Activated CD4-positive, CD25-positive, alpha-beta regulatory T cell (primary cell): ENCODE measurements at regions not wholly inside any gene's neighbourhood (a gene's known extent, or its start where the extent isn't known, plus 50 kb on each side); places are given as distances from the start of the nearest gene placed in this dataset.

Experiments used
- DNase-seq, 4 experiments: peaks; one replicate each; lab custom pipeline; 2025; lab: John Stamatoyannopoulos, UW

- DNase-seq, result no peak
Measured at GRCh38 chr3:31142139-31142538, 247.7 kb upstream of the GADL1 start.

DNA sequence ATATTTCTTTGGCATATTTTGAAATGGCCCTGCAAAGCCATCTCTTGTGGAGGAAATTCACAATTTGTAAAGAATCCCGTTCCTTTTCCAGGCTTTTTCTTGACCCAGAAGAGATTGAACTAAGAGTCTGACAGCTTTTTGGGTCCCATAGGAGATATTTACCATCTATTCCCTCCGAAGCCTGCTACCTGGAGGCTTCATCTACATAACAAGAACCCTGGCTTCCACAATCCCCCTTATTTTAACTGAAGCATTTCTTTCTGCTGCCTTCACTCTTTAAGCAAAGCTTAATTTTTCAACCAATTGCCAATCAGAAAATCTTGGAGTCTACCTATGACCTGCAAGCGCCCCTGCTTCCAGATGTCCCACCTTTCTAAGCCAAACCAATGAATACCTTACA, 248.1 kb upstream of the GADL1 start:
- no peak for DNase-seq

- DNase-seq, result no peak
Measured at GRCh38 chr3:31145062-31145461, 250.6 kb upstream of the GADL1 start.

DNA sequence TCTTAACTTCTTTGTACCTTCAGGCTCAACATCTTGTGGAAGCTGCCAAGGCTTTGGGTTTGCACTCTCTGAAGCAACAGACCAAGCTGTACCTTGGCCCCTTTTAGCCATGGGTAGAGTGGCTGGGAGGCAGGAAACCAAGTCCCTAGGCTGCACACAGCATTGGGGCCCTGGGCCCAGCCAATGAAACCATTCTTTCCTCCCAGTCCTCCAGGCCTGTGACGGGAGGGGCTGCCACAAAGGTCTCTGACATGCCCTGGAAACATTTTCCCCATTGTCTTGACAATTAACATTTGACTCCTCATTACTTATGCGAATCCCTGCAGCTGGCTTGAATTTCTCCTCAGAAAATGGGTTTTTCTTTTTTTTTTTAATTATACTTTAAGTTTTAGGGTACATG, 253.1 kb upstream of the GADL1 start:
- no peak for DNase-seq

DNA sequence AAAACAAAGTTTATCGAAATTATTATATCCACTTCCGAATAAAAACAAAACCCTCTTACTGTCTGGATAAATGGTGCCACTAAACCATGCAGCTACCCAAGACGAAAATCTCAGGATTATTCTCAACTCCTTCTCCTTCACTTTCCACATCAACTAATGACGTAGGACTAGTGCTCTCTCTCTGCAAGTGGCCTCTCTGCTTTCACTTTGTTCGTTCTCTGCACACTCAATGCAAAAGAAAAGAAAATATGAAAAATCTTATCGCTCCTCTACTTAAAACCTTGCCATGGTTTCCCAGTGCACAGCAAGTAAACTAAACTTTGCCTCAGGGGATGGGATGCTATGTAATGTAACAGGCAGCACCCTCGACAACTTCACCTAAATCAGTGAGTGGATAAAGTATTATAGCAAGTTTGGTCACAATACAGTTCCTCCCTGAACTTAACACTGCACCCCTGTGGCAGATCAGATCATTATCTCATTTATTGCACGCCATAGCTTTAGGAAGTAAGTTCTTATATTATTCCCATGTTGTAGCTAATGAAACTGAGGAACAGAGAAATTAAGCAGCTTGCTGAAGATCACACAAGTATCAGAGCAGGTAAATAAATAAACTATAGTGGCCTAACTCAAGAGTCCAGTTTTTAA, 262.7 kb upstream of the GADL1 start:
- no peak for DNase-seq

- no peak for DNase-seq
Measured at GRCh38 chr3:31157893-31158620, 263.6 kb upstream of the GADL1 start.

DNA sequence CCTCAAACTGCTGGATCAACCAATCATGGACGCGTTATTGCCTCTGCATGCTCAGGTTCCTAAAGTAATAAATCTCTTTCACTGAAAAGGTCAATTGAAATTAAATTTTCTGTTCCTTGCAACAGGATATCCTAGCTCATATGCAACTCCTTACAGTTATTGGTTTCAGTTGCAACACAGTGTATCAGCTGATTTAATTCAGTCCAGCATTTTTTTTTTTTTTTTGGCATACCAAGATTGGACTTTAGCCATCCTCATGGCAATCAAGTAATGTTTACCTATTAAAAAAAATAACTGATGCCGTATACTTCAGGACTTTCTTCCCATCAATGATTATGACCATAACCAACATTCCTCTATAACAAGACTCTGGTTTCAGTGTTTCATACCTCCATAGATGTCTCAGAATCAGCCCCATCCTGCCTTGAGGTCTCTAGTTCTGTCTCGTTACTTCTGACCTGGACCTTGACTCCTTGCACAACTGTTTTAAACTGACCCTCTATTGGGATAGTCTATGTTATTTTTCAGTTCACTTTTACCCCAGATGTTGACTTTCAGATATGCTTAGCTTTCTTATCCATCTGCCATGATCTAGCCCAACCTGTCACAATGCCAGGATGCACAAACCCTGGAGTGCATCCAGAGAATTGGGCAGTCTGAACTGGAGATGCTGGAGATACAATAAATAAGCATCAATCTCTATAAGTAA, 265.0 kb upstream of the GADL1 start:
- no peak for DNase-seq

DNA sequence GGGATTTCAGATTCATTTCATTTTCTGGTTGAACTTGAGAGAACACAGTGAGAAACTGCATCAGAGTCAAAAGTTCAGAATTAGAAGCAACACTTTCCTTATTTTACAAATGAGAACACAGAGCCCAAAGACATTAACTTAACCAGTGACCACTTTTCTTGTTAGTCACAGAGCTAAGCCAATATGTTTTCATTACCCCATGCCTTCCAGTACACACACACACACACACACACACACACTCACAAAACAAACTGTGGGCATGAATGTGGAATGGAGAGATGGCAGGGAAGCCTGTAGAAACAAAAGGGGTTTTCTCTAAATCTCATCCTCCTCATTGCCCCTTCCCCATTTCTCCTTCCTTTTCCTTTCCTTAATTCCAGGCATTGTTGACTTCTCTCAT, 267.4 kb upstream of the GADL1 start:
- DNase-seq, result no peak

GRCh38 chr3:31164381-31164780, 269.9 kb upstream of the GADL1 start:
- no peak for DNase-seq

DNA sequence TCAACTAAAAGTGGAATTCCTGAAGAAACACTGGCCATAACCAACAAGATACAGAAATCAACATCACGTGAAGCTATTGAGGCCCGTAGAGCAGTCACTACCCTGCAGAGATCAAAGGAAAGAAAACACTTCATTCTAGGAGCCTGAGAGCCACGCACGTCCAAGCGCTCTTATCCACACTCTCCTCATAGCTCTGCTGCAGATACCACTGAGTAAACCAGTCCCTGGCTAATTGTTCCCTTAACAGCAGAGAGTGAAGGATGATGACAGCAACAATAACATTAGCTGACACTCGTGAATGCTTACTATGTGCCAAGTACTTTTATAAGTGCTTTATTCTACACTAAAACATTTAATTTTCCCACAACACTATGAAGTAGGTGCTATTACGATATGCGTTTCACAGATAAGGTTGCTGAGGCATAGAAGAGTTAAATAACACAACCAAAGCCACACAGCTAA, 271.0 kb upstream of the GADL1 start:
- no peak for DNase-seq

GRCh38 chr3:31166249-31166885, 271.9 kb upstream of the GADL1 start:
- no peak for DNase-seq

GRCh38 chr3:31167666-31168065, 273.2 kb upstream of the GADL1 start:
- no peak for DNase-seq

GRCh38 chr3:31170932-31171670, 276.6 kb upstream of the GADL1 start:
- DNase-seq, result no peak

- DNase-seq, result no peak
Measured at GRCh38 chr3:31172336-31172735, 277.9 kb upstream of the GADL1 start.

DNA sequence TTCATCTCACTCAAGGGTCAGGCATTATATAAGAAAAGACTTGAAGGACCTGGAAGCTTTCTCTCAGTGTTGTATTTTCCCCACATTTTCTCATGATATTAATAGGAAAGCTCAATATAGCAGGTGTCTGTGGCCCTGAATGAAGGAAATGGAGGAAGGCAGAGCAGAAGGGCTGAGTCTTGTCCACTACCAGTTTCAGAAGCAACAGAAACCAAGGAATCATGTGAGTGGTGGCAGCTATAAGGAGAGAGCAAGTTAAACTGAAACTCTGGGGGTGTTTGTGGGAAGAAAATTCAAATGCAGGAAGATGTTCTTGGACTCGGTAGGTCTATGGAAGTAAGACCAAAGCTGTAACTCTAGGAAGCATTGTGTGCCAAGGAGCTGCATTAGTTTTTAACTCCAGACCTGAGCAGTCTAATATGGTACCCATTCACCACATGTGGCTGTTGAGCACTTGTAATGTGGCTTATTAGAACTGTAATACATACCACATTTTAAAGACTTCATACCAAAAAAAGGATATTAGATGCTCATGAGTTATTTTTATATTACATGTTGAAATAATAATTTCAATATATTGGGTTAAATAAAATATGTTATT, 278.8 kb upstream of the GADL1 start:
- no peak for DNase-seq

GRCh38 chr3:31174079-31174478, 279.6 kb upstream of the GADL1 start:
- DNase-seq, result no peak

GRCh38 chr3:31176045-31176444, 281.6 kb upstream of the GADL1 start:
- no peak for DNase-seq

GRCh38 chr3:31178467-31178866, 284.0 kb upstream of the GADL1 start:
- no peak for DNase-seq

DNA sequence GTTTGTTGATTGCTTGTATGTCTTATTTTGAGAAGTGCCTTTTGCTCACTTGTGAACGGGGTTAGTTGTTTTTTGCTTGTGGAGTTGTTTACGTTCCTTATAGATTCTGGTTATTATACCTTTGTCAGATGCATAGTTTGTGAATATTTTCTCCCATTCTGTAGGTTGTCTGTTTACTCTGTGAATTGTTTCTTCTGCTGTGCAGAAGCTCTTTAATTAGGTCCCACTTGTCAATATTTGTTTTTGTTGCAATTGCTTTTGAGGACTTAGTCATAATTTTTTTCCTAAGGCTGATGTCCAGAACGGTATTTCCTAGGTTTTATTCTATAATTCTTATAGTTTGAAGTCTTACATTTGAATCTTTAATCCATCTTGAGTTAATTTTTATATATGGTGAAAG, 285.3 kb upstream of the GADL1 start:
- DNase-seq, result no peak

- no peak for DNase-seq
Measured at GRCh38 chr3:31180274-31180673, 285.8 kb upstream of the GADL1 start.

DNA sequence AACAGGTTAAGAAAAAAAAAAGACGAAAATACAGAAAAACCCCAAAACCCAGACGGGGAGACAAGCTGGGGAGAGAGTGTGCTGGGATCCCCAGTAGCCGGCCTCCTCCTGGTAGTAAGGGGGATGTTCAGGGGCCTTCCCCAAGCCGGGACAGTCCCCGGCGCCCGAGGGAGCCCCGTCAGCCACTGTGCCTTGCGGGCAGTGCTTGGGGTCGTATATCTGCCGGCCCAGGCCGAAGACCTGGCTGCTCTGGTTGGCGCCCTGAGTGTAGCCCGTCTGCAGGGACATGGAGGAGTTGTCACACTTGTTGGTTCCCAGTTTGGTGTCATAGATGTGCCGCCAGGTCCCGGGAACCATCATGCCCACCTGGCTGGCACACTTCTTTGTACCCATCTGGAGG, 287.2 kb upstream of the GADL1 start:
- no peak for DNase-seq

GRCh38 chr3:31182661-31183060, 288.2 kb upstream of the GADL1 start:
- DNase-seq, result no peak
